Body of pancreas (tissue), 4 donors: ENCODE measurements at regions not wholly inside any gene's neighbourhood (a gene's known extent, or its start where the extent isn't known, plus 50 kb on each side); places are given as distances from the start of the nearest gene placed in this dataset.

Experiments used
- ATAC-seq: fragments of 150-250 bp; one replicate; pipeline ENCODE4 v1.9.1; 2016
- DNase-seq, 4 donors: peaks; one replicate each; pipeline ENCODE4 v3.0.0-alpha.2; 2019
- H3K27ac ChIP-seq, 4 donors: fragments of 200-600 bp; sonication (generic); 1 replicate in 3 of 4; 2 replicates in 1 of 4; pipeline versions ENCODE4 v1.5.1 to v1.6.1; 2016 to 2019; ENCODE audit warnings: mild to moderate bottlenecking in 1 of 4, mixed read lengths in 1 of 4, moderate library complexity in 1 of 4
- H3K27me3 ChIP-seq, 2 donors: fragments of 200-600 bp; sonication (generic); one replicate each; pipeline ENCODE4 v1.6.0; 2016; ENCODE audit warnings: mild to moderate bottlenecking in 1 of 2
- H3K36me3 ChIP-seq, 2 donors: fragments of 200-600 bp; sonication (generic); replicated peaks in 1 of 2; 2 replicates each; pipeline ENCODE4 v1.5.1; 2016; ENCODE audit warnings: low read depth in 2 of 2; ENCODE audit not compliant: insufficient read depth in 1 of 2
- H3K4me1 ChIP-seq: fragments of 200-600 bp; sonication (generic); one replicate; pipeline ENCODE4 v1.6.0; 2016
- H3K4me3 ChIP-seq, 2 donors: fragments of 200-600 bp; sonication (generic); 1 replicate in 1 of 2; 2 replicates in 1 of 2; pipeline ENCODE4 v1.5.1; 2016 to 2019
- H3K9me3 ChIP-seq, 3 donors: fragments of 200-600 bp; sonication (generic); 1 replicate in 2 of 3; 2 replicates in 1 of 3; pipeline ENCODE4 v1.5.1; 2016
- CTCF ChIP-seq, 7 experiments: fragments of 450-650 bp in 4 of 7; fragments of 200-600 bp in 3 of 7; sonication (generic) in 3 of 7; IDR thresholded peaks; one replicate each; pipeline ENCODE4 v1.5.1; 2016 to 2019; ENCODE audit warnings: antibody characterized with exemption in 7 of 7
- POLR2A ChIP-seq, 3 donors: fragments of 450-650 bp; IDR thresholded peaks; one replicate each; pipeline ENCODE4 v1.6.1; 2016; ENCODE audit warnings: antibody characterized with exemption in 3 of 3, mild to moderate bottlenecking in 2 of 3
- WGBS, 2 donors: methylation state at CpG; one replicate each; pipeline ENCODE4 v1.1.5; 2017; 5-methylcytosine and 5-hydroxymethylcytosine counted together
- intact Hi-C: fragments of 100-400 bp; cut with DNase I; formaldehyde crosslinking; loops from one replicate; pipeline ENCODE4 v1.15.1; 2023

GRCh38 chr3:159732172-159733111, 256.2 kb upstream of the IL12A start:
- intact Hi-C loops: no loop called here
- no peaks in the 10 kb centered on the region for H3K27me3 ChIP-seq
- H3K9me3 ChIP-seq: no peaks in the 10 kb centered on the region
- no peaks in the 10 kb centered on the region for H3K36me3 ChIP-seq
- no peak overlapping the region for H3K4me3 ChIP-seq
- no peaks in the 10 kb centered on the region for H3K4me1 ChIP-seq
- DNase-seq (no peak), ATAC-seq (no peak)
- TF ChIP-seq CTCF (IDR thresholded peaks at IDR 0.05) (no peak), POLR2A (IDR thresholded peaks at IDR 0.05) (no peak)
- 26 to 37% methylated on average over 6 of the region's 6 CpGs for WGBS, 2 donors
- no peak overlapping the region for H3K27ac ChIP-seq

GRCh38 chr3:159733194-159733860, 255.3 kb upstream of the IL12A start:
- no peaks in the 10 kb centered on the region for H3K4me1 ChIP-seq
- ATAC-seq: no peak
- intact Hi-C loops: no loop called here
- DNase-seq: no peak
- no peaks in the 10 kb centered on the region for H3K27me3 ChIP-seq
- H3K36me3 ChIP-seq: no peaks in the 10 kb centered on the region
- no peaks in the 10 kb centered on the region for H3K9me3 ChIP-seq
- H3K4me3 ChIP-seq: no peak overlapping the region
- 55 to 56% methylated on average over 5 of the region's 5 CpGs for WGBS, 2 donors
- TF ChIP-seq POLR2A (IDR thresholded peaks at IDR 0.05): no peak
- TF ChIP-seq CTCF (IDR thresholded peaks at IDR 0.05): no peak
- H3K27ac ChIP-seq: no peak overlapping the region

- Histone ChIP-seq H3K4me3 (no peak overlapping the region), H3K36me3 (no peaks in the 10 kb centered on the region), H3K4me1 (no peaks in the 10 kb centered on the region), H3K9me3 (no peaks in the 10 kb centered on the region), H3K27me3 (no peaks in the 10 kb centered on the region), H3K27ac (no peak overlapping the region)
- no peak for TF ChIP-seq POLR2A (IDR thresholded peaks at IDR 0.05)
- TF ChIP-seq CTCF (IDR thresholded peaks at IDR 0.05): no peak
- no peak for ATAC-seq
- intact Hi-C loops: no loop called here
- WGBS, 2 donors: 51 to 57% methylated on average over 3 of the region's 3 CpGs
- DNase-seq: no peak
Measured at GRCh38 chr3:159734681-159735080, 254.0 kb upstream of the IL12A start.

DNA sequence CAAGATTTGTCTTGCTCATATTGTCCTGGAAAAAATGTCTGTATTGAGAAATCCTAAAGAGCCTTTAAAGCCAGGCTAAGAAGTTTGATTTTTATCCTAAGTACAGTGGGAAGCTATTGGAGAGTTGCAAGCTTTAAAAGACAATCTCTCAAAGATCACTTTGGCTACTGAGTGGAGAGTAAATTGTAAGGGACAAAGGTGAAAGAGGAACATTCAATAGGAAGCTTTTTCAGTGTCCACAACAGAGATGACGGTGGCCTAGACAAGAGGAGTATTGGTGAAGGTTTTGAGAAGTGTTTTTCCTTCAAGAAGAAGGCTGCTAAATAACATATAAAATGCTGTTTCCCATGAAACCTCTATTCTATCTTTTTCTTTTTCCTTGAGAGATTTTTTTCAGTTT, 249.5 kb upstream of the IL12A start:
- WGBS, 2 donors: 80 to 87% methylated on average over 1 of the region's 1 CpG
- H3K9me3 ChIP-seq: no peaks in the 10 kb centered on the region
- no peak overlapping the region for H3K27ac ChIP-seq
- no peak for DNase-seq
- no peak for ATAC-seq
- no peak overlapping the region for H3K4me3 ChIP-seq
- no peaks in the 10 kb centered on the region for H3K27me3 ChIP-seq
- no peak for TF ChIP-seq POLR2A (IDR thresholded peaks at IDR 0.05)
- H3K36me3 ChIP-seq: no peaks in the 10 kb centered on the region
- intact Hi-C loops: no loop called here
- H3K4me1 ChIP-seq: no peaks in the 10 kb centered on the region

DNA sequence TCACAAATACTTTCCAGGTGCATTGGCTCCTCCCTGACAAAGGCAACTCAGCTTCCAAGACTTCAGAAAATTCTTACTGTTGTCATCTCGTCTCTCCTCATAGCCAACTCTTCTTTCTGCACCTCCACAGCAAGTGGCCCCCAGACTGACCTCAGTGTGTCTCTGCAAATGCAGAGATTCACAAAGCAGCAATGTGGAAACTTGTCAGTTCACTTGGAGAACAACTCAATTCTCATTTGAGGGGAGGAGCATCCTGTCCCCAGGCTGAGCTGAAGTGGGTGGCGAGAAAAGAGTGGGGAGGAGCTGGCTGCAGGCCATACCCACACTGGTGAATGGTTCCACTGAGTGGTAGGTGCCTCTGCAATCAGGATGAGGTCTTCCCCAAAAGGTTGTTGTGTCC, 248.7 kb upstream of the IL12A start:
- DNase-seq (no peak), ATAC-seq (no peak)
- TF ChIP-seq CTCF (IDR thresholded peaks at IDR 0.05): no peak
- H3K36me3 ChIP-seq: no peaks in the 10 kb centered on the region
- H3K27ac ChIP-seq: no peak overlapping the region
- intact Hi-C loops: no loop called here
- H3K27me3 ChIP-seq: no peaks in the 10 kb centered on the region
- H3K9me3 ChIP-seq: no peaks in the 10 kb centered on the region
- H3K4me3 ChIP-seq: no peak overlapping the region
- H3K4me1 ChIP-seq: no peaks in the 10 kb centered on the region
- WGBS, 2 donors: 70 to 93% methylated on average over 2 of the region's 2 CpGs
